ENCODE measurements at regions not wholly inside any gene's neighbourhood (a gene's known extent, or its start where the extent isn't known, plus 50 kb on each side); places are given as distances from the start of the nearest gene placed in this dataset.
A peak's percentile ranks its signal among the peaks of the same experiment; 100 is the strongest.

- in situ Hi-C loops (cut with MboI) = no loop called here
- Histone ChIP-seq H3K36me3 (ENCODE audit: low read depth) (no peaks in the 10 kb centered on the region), H3F3A (ENCODE audit: insufficient read depth) (peaks cover 22% of the 10 kb centered on the region), H3K4me1 (ENCODE audit: insufficient read depth) (peaks cover 26% of the 10 kb centered on the region), H2AFZ (no peak overlapping the region), H3K27ac (no peak overlapping the region), H3K4me3 (no peak overlapping the region), H3K9ac (no peak overlapping the region), H3K79me2 (ENCODE audit: insufficient read depth) (no peaks in the 10 kb centered on the region), H3K9me2 (ENCODE audit: insufficient read depth) (no peaks in the 10 kb centered on the region), H3K4me2 (ENCODE audit: unreplicated experiment) (no peak overlapping the region), H3K9me3 (ENCODE audit: low read depth) (no peaks in the 10 kb centered on the region), H3K27me3 (replicated peaks; ENCODE audit: insufficient read depth) (no peaks in the 10 kb centered on the region), H4K20me1 (ENCODE audit: insufficient read depth) (no peaks in the 10 kb centered on the region)
- DNase-seq = no peak
- 97 to 98% methylated on average over 8 of the region's 8 CpGs for WGBS, 2 experiments (ENCODE audit: low coverage in 1 of 2, low lambda C conversion rate in 2 of 2, missing lambda C conversion rate in 2 of 2)
- TF ChIP-seq EZH2phosphoT487 (IDR thresholded peaks at IDR 0.05; ENCODE audit: insufficient read depth, low read depth) = no peak
- TF ChIP-seq EZH2 (IDR thresholded peaks at IDR 0.05; ENCODE audit: insufficient read depth, poor library complexity, severe bottlenecking) = no peak
Measured at GRCh38 chr6:139470997-139471396, 96.5 kb upstream of the CITED2 start.

GRCh38 chr6:139468178-139468819 is 93.9 kb upstream of the CITED2 start:
- 76 to 80% methylated on average over 4 of the region's 4 CpGs for WGBS, 2 experiments (ENCODE audit: low coverage in 1 of 2, low lambda C conversion rate in 2 of 2, missing lambda C conversion rate in 2 of 2)
- Histone ChIP-seq H3K36me3 (ENCODE audit: low read depth) (no peaks in the 10 kb centered on the region), H3K4me2 (ENCODE audit: unreplicated experiment) (no peak overlapping the region), H3K9ac (no peak overlapping the region), H3F3A (ENCODE audit: insufficient read depth) (peaks cover 11% of the 10 kb centered on the region), H3K9me2 (ENCODE audit: insufficient read depth) (no peaks in the 10 kb centered on the region), H3K27me3 (replicated peaks; ENCODE audit: insufficient read depth) (no peaks in the 10 kb centered on the region), H3K4me3 (no peak overlapping the region), H3K4me1 (ENCODE audit: insufficient read depth) (peaks cover 10% of the 10 kb centered on the region), H2AFZ (0 out of 2 replicates have a peak overlapping the region, but pooled peaks have one; percentile 14), H4K20me1 (ENCODE audit: insufficient read depth) (no peaks in the 10 kb centered on the region), H3K79me2 (ENCODE audit: insufficient read depth) (no peaks in the 10 kb centered on the region), H3K27ac (no peak overlapping the region), H3K9me3 (ENCODE audit: low read depth) (no peaks in the 10 kb centered on the region)
- TF ChIP-seq EZH2 (IDR thresholded peaks at IDR 0.05; ENCODE audit: insufficient read depth, poor library complexity, severe bottlenecking) = no peak
- TF ChIP-seq EZH2phosphoT487 (IDR thresholded peaks at IDR 0.05; ENCODE audit: insufficient read depth, low read depth) = no peak
- DNase-seq = no peak
- in situ Hi-C loops (cut with MboI) = no loop called here

GRCh38 chr6:139457476-139457875 is 83.0 kb upstream of the CITED2 start:
- DNase-seq = peak; percentile 36
- H3K4me1 ChIP-seq (ENCODE audit: insufficient read depth) = no peaks in the 10 kb centered on the region
- no peak overlapping the region for H3K27ac ChIP-seq
- H3K36me3 ChIP-seq (ENCODE audit: low read depth) = no peaks in the 10 kb centered on the region
- in situ Hi-C loops (cut with MboI) = no loop called here
- H3K79me2 ChIP-seq (ENCODE audit: insufficient read depth) = no peaks in the 10 kb centered on the region
- H3K9me2 ChIP-seq (ENCODE audit: insufficient read depth) = no peaks in the 10 kb centered on the region
- H3K4me3 ChIP-seq = no peak overlapping the region
- H2AFZ ChIP-seq = peak overlapping the region; percentile 66
- H3K4me2 ChIP-seq (ENCODE audit: unreplicated experiment) = peak overlapping the region; percentile 10
- no peak overlapping the region for H3K9ac ChIP-seq
- no peaks in the 10 kb centered on the region for H3K27me3 ChIP-seq (replicated peaks; ENCODE audit: insufficient read depth)
- 27 to 32% methylated on average over 7 of the region's 7 CpGs for WGBS, 2 experiments (ENCODE audit: low coverage in 1 of 2, low lambda C conversion rate in 2 of 2, missing lambda C conversion rate in 2 of 2)
- no peaks in the 10 kb centered on the region for H4K20me1 ChIP-seq (ENCODE audit: insufficient read depth)
- no peak for TF ChIP-seq EZH2phosphoT487 (IDR thresholded peaks at IDR 0.05; ENCODE audit: insufficient read depth, low read depth)
- no peak for TF ChIP-seq EZH2 (IDR thresholded peaks at IDR 0.05; ENCODE audit: insufficient read depth, poor library complexity, severe bottlenecking)
- no peaks in the 10 kb centered on the region for H3F3A ChIP-seq (ENCODE audit: insufficient read depth)
- H3K9me3 ChIP-seq (ENCODE audit: low read depth) = no peaks in the 10 kb centered on the region

- no peak overlapping the region for H3K4me2 ChIP-seq (ENCODE audit: unreplicated experiment)
- in situ Hi-C loops (cut with MboI) = no loop called here
- H3K9ac ChIP-seq = no peak overlapping the region
- H3K9me2 ChIP-seq (ENCODE audit: insufficient read depth) = no peaks in the 10 kb centered on the region
- 79 to 88% methylated on average over 2 of the region's 2 CpGs for WGBS, 2 experiments (ENCODE audit: low coverage in 1 of 2, low lambda C conversion rate in 2 of 2, missing lambda C conversion rate in 2 of 2)
- no peaks in the 10 kb centered on the region for H3K9me3 ChIP-seq (ENCODE audit: low read depth)
- peaks cover 11% of the 10 kb centered on the region for H3K4me1 ChIP-seq (ENCODE audit: insufficient read depth)
- DNase-seq = peak; percentile 26
- H4K20me1 ChIP-seq (ENCODE audit: insufficient read depth) = no peaks in the 10 kb centered on the region
- H2AFZ ChIP-seq = peak overlapping the region; percentile 55; the same call in 1 of the 2 replicates
- no peaks in the 10 kb centered on the region for H3F3A ChIP-seq (ENCODE audit: insufficient read depth)
- no peaks in the 10 kb centered on the region for H3K79me2 ChIP-seq (ENCODE audit: insufficient read depth)
- TF ChIP-seq EZH2phosphoT487 (IDR thresholded peaks at IDR 0.05; ENCODE audit: insufficient read depth, low read depth) (no peak), EZH2 (IDR thresholded peaks at IDR 0.05; ENCODE audit: insufficient read depth, poor library complexity, severe bottlenecking) (no peak)
- H3K4me3 ChIP-seq = no peak overlapping the region
- no peaks in the 10 kb centered on the region for H3K36me3 ChIP-seq (ENCODE audit: low read depth)
- H3K27me3 ChIP-seq (replicated peaks; ENCODE audit: insufficient read depth) = no peaks in the 10 kb centered on the region
- H3K27ac ChIP-seq = no peak overlapping the region
Measured at GRCh38 chr6:139452148-139452876, 77.9 kb upstream of the CITED2 start.

Measured in GM23248 (cell line).